ENCODE measurements at regions not wholly inside any gene's neighbourhood (a gene's known extent, or its start where the extent isn't known, plus 50 kb on each side); places are given as distances from the start of the nearest gene placed in this dataset.
"Not testable (repeated sequence)": the region's sequence is repeated elsewhere in the genome, so short reads cannot be mapped to it uniquely, and the experiment has no call there.

- no peak for DNase-seq
These were observed 408.2 kb upstream of the SMIM31 start for GRCh38 chr4:164345756-164346155.

- no peak for DNase-seq
These were observed 403.9 kb upstream of the SMIM31 start for GRCh38 chr4:164350061-164350460.

GRCh38 chr4:164350716-164351115 is 403.2 kb upstream of the SMIM31 start:
- DNase-seq: not testable (repeated sequence)

GRCh38 chr4:164357957-164358356 is 396.0 kb upstream of the SMIM31 start:
- DNase-seq: peak; percentile 42

- no peak for DNase-seq
These were observed 395.5 kb upstream of the SMIM31 start for GRCh38 chr4:164358400-164358799.

GRCh38 chr4:164359881-164360280 is 394.1 kb upstream of the SMIM31 start:
- DNase-seq: no peak

GRCh38 chr4:164368894-164369293 is 385.0 kb upstream of the SMIM31 start:
- no peak for DNase-seq

GRCh38 chr4:164373021-164373420 is 380.9 kb upstream of the SMIM31 start:
- DNase-seq: no peak

GRCh38 chr4:164377277-164377676 is 376.7 kb upstream of the SMIM31 start:
- DNase-seq: no peak

- DNase-seq: no peak
These were observed 375.6 kb upstream of the SMIM31 start for GRCh38 chr4:164378361-164378760.

GRCh38 chr4:164379694-164380093 is 374.2 kb upstream of the SMIM31 start:
- no peak for DNase-seq

GRCh38 chr4:164381859-164382258 is 372.1 kb upstream of the SMIM31 start:
- no peak for DNase-seq

- DNase-seq: no peak
These were observed 370.9 kb upstream of the SMIM31 start for GRCh38 chr4:164383058-164383357.

GRCh38 chr4:164383358-164384220 is 370.3 kb upstream of the SMIM31 start:
- peak; percentile 72 for DNase-seq

GRCh38 chr4:164384416-164384815 is 369.5 kb upstream of the SMIM31 start:
- no peak for DNase-seq

- DNase-seq: no peak
These were observed 357.5 kb upstream of the SMIM31 start for GRCh38 chr4:164396439-164396838.

- DNase-seq: no peak
These were observed 351.4 kb upstream of the SMIM31 start for GRCh38 chr4:164402554-164402953.

- DNase-seq: no peak
These were observed 348.2 kb upstream of the SMIM31 start for GRCh38 chr4:164405774-164406173.

GRCh38 chr4:164408831-164409230 is 345.1 kb upstream of the SMIM31 start:
- no peak for DNase-seq

GRCh38 chr4:164410401-164410800 is 343.5 kb upstream of the SMIM31 start:
- no peak for DNase-seq

GRCh38 chr4:164412246-164412645 is 341.7 kb upstream of the SMIM31 start:
- DNase-seq: no peak

GRCh38 chr4:164413743-164414142 is 340.2 kb upstream of the SMIM31 start:
- no peak for DNase-seq

GRCh38 chr4:164423819-164424218 is 330.1 kb upstream of the SMIM31 start:
- no peak for DNase-seq

GRCh38 chr4:164424846-164425245 is 329.1 kb upstream of the SMIM31 start:
- DNase-seq: no peak

- DNase-seq: no peak
These were observed 325.4 kb upstream of the SMIM31 start for GRCh38 chr4:164428561-164428960.

Measured in kidney glomerular epithelial cell (primary cell).